HepG2 (cell line): ENCODE measurements at regions not wholly inside any gene's neighbourhood (a gene's known extent, or its start where the extent isn't known, plus 50 kb on each side); places are given as distances from the start of the nearest gene placed in this dataset.

Experiments
- TCF7L2 ChIP-seq: IDR thresholded peaks from 2 replicates; pipeline ENCODE4 v1.6.1; 2011; ENCODE audit warnings: mild to moderate bottlenecking, low read depth, low read length, moderate library complexity
- TRIM24 ChIP-seq: sonication (generic); formaldehyde crosslinking; IDR thresholded peaks from 2 replicates; pipeline ENCODE4 v1.8.0; 2022; ENCODE audit warnings: mild to moderate bottlenecking, missing genetic modification reagents
- TF ChIP-seq, protein P1 (sequence below): sonication (generic); formaldehyde crosslinking; IDR thresholded peaks from 2 replicates; pipeline ENCODE4 v1.9.0; 2022; ENCODE audit warnings: missing genetic modification reagents, mild to moderate bottlenecking, borderline replicate concordance

DNA sequence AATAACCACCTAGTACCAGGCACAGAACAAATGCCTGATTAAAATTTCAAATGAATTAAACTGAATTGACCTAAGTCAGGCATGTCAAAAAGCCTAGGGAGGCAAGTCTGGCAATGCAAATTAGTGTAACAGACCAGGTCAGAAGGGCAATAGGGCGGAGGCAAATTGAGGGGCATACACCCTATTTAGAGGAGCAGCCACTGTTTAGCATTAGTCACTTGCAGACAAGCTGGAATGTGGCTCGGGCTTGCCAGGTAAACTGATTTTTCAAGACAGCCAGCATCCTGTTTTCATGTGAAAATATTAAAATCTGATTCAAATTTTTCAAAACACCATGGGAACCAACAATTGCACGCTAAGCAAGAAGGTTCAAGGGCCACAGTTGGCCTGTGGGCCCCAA is 160.3 kb downstream of the EN1 start:
- no peak for TF ChIP-seq TCF7L2
- TF ChIP-seq, protein P1, sequence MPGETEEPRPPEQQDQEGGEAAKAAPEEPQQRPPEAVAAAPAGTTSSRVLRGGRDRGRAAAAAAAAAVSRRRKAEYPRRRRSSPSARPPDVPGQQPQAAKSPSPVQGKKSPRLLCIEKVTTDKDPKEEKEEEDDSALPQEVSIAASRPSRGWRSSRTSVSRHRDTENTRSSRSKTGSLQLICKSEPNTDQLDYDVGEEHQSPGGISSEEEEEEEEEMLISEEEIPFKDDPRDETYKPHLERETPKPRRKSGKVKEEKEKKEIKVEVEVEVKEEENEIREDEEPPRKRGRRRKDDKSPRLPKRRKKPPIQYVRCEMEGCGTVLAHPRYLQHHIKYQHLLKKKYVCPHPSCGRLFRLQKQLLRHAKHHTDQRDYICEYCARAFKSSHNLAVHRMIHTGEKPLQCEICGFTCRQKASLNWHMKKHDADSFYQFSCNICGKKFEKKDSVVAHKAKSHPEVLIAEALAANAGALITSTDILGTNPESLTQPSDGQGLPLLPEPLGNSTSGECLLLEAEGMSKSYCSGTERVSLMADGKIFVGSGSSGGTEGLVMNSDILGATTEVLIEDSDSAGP (CRISPR knock-in tag), result no peak
- no peak for TF ChIP-seq TRIM24 (CRISPR knock-in tag)
